ENCODE measurements at regions not wholly inside any gene's neighbourhood (a gene's known extent, or its start where the extent isn't known, plus 50 kb on each side); places are given as distances from the start of the nearest gene placed in this dataset.

- TF ChIP-seq SMAD4 (CRISPR knock-in tag; conservative IDR thresholded peaks at IDR 0.05) (no peak), TARDBP (IDR thresholded peaks at IDR 0.05) (no peak), MAFF (IDR thresholded peaks at IDR 0.05; ENCODE audit: low read length) (peak; percentile 15; the same call in 1 of the 2 replicates), SLC30A9 (CRISPR knock-in tag; IDR thresholded peaks at IDR 0.05) (no peak), ZNF561 (CRISPR knock-in tag; conservative IDR thresholded peaks at IDR 0.05) (no peak), COPS2 (conservative IDR thresholded peaks at IDR 0.05) (no peak), FOXK2 (conservative IDR thresholded peaks at IDR 0.05 in 1 of 2, IDR thresholded peaks at IDR 0.05 in 1 of 2; ENCODE audit: low read depth in 2 of 2) (no peak), KHSRP (IDR thresholded peaks at IDR 0.05) (no peak), ZNF347 (CRISPR knock-in tag; IDR thresholded peaks at IDR 0.05; ENCODE audit: low read depth) (no peak), SIX5 (IDR thresholded peaks at IDR 0.05; ENCODE audit: borderline replicate concordance in 1 of 2, insufficient read depth in 1 of 2, low read depth in 1 of 2, low read length in 2 of 2) (no peak), ZSCAN29 (IDR thresholded peaks at IDR 0.05) (no peak), RB1 (IDR thresholded peaks at IDR 0.05; ENCODE audit: low read depth) (no peak), HCFC1 (IDR thresholded peaks at IDR 0.05; ENCODE audit: low read depth, low read length) (no peak), TOE1 (IDR thresholded peaks at IDR 0.05; ENCODE audit: borderline replicate concordance) (no peak), TOE1 (CRISPR knock-in tag; IDR thresholded peaks at IDR 0.05; ENCODE audit: borderline replicate concordance, low read depth) (no peak), HNRNPUL1 (IDR thresholded peaks at IDR 0.05; ENCODE audit: low read length) (no peak), MYC (IDR thresholded peaks at IDR 0.05; ENCODE audit: low read depth, low read length) (no peak), MYC (CRISPR knock-in tag; IDR thresholded peaks at IDR 0.05; ENCODE audit: borderline replicate concordance, low read depth) (no peak), ZKSCAN1 (IDR thresholded peaks at IDR 0.05; ENCODE audit: low read depth, low read length) (no peak), MTA2 (IDR thresholded peaks at IDR 0.05; ENCODE audit: low read depth) (peak; percentile 71), GABPB1 (CRISPR knock-in tag; IDR thresholded peaks at IDR 0.05) (no peak), CHD1 (IDR thresholded peaks at IDR 0.05; ENCODE audit: low read length) (no peak), HLTF (IDR thresholded peaks at IDR 0.05) (no peak)
- TF ChIP-seq, protein P1, sequence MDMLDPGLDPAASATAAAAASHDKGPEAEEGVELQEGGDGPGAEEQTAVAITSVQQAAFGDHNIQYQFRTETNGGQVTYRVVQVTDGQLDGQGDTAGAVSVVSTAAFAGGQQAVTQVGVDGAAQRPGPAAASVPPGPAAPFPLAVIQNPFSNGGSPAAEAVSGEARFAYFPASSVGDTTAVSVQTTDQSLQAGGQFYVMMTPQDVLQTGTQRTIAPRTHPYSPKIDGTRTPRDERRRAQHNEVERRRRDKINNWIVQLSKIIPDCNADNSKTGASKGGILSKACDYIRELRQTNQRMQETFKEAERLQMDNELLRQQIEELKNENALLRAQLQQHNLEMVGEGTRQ (CRISPR knock-in tag; IDR thresholded peaks at IDR 0.05): no peak
- TF ChIP-seq, protein P2, sequence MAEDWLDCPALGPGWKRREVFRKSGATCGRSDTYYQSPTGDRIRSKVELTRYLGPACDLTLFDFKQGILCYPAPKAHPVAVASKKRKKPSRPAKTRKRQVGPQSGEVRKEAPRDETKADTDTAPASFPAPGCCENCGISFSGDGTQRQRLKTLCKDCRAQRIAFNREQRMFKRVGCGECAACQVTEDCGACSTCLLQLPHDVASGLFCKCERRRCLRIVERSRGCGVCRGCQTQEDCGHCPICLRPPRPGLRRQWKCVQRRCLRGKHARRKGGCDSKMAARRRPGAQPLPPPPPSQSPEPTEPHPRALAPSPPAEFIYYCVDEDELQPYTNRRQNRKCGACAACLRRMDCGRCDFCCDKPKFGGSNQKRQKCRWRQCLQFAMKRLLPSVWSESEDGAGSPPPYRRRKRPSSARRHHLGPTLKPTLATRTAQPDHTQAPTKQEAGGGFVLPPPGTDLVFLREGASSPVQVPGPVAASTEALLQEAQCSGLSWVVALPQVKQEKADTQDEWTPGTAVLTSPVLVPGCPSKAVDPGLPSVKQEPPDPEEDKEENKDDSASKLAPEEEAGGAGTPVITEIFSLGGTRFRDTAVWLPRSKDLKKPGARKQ (CRISPR knock-in tag; IDR thresholded peaks at IDR 0.05): no peak
- TF ChIP-seq, protein P3, sequence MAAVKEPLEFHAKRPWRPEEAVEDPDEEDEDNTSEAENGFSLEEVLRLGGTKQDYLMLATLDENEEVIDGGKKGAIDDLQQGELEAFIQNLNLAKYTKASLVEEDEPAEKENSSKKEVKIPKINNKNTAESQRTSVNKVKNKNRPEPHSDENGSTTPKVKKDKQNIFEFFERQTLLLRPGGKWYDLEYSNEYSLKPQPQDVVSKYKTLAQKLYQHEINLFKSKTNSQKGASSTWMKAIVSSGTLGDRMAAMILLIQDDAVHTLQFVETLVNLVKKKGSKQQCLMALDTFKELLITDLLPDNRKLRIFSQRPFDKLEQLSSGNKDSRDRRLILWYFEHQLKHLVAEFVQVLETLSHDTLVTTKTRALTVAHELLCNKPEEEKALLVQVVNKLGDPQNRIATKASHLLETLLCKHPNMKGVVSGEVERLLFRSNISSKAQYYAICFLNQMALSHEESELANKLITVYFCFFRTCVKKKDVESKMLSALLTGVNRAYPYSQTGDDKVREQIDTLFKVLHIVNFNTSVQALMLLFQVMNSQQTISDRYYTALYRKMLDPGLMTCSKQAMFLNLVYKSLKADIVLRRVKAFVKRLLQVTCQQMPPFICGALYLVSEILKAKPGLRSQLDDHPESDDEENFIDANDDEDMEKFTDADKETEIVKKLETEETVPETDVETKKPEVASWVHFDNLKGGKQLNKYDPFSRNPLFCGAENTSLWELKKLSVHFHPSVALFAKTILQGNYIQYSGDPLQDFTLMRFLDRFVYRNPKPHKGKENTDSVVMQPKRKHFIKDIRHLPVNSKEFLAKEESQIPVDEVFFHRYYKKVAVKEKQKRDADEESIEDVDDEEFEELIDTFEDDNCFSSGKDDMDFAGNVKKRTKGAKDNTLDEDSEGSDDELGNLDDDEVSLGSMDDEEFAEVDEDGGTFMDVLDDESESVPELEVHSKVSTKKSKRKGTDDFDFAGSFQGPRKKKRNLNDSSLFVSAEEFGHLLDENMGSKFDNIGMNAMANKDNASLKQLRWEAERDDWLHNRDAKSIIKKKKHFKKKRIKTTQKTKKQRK (IDR thresholded peaks at IDR 0.05; ENCODE audit: borderline replicate concordance, low read depth, low read length): no peak
Measured at GRCh38 chr9:14433351-14434157, 119.6 kb upstream of the NFIB start (continued).

All from K562 (cell line).